AG04449 (cell line): ENCODE measurements at regions not wholly inside any gene's neighbourhood (a gene's known extent, or its start where the extent isn't known, plus 50 kb on each side); places are given as distances from the start of the nearest gene placed in this dataset.
"Not testable (repeated sequence)": the region's sequence is repeated elsewhere in the genome, so short reads cannot be mapped to it uniquely, and the experiment has no call there.

Experiments
- CTCF ChIA-PET: fragments of 350-600 bp; formaldehyde crosslinking; extraction: SDS; loops from one replicate; lab custom pipeline; 2021; ENCODE audit warnings: antibody characterized with exemption; lab: Yijun Ruan, JAX
- POLR2A ChIA-PET: fragments of 400-600, 350-600 bp; formaldehyde crosslinking; extraction: SDS; loops from one replicate; lab custom pipeline; 2020; ENCODE audit warnings: antibody characterized with exemption, inconsistent platforms; lab: Yijun Ruan, JAX
- DNase-seq: peaks from one replicate; pipeline ENCODE4 v3.0.0-alpha.2; 2010; ENCODE audit warnings: low read depth, low spot score
- H3K4me3 ChIP-seq: 2 replicates; pipeline ENCODE4 v1.5.1; 2011; ENCODE audit warnings: low read depth, mild to moderate bottlenecking, control low read depth, low read length
- CTCF ChIP-seq: IDR thresholded peaks from one replicate; pipeline ENCODE4 v1.5.1; 2011; ENCODE audit warnings: mild to moderate bottlenecking, moderate library complexity, low read length, control low read depth, inconsistent platforms; ENCODE audit not compliant: insufficient read depth; ENCODE audit errors: missing control alignments

GRCh38 chr3:78337801-78338211, 1297.9 kb downstream of the ROBO2 start:
- ChIA-PET POLR2A (no interaction called here), CTCF (no interaction called here)
- no peak for TF ChIP-seq CTCF
- DNase-seq = no peak
- no peak overlapping the region for H3K4me3 ChIP-seq

- CTCF ChIA-PET = no interaction called here
- POLR2A ChIA-PET = no interaction called here
- no peak for DNase-seq
- TF ChIP-seq CTCF = no peak
- H3K4me3 ChIP-seq = no peak overlapping the region
These were observed 1298.5 kb downstream of the ROBO2 start for GRCh38 chr3:78338405-78338804.

GRCh38 chr3:78343221-78343620, 1303.3 kb downstream of the ROBO2 start:
- TF ChIP-seq CTCF = no peak
- CTCF ChIA-PET = no interaction called here
- H3K4me3 ChIP-seq = no peak overlapping the region
- POLR2A ChIA-PET = no interaction called here
- no peak for DNase-seq

DNA sequence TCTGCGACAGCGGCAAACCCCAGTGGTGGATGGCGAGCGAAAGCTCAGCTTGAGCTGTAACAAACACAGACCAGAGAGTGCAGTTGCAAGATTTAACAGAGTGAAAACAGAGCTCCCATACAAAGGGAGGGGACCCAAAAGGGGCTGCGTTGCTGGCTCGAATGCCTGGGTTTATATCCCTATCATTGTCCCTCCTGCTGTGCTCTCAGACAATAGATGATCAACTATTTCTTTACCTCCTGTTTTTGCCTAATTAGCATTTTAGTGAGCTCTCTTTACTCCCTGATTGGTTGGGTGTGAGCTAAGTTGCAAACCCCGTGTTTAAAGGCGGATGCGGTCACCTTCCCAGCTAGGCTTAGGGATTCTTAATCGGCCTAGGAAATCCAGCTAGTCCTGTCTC, 1304.4 kb downstream of the ROBO2 start:
- POLR2A ChIA-PET, DNase-seq, CTCF ChIA-PET, H3K4me3 ChIP-seq: not testable (repeated sequence)

GRCh38 chr3:78344918-78345317, 1305.0 kb downstream of the ROBO2 start:
- POLR2A ChIA-PET = no interaction called here
- no peak for DNase-seq
- TF ChIP-seq CTCF = no peak
- no peak overlapping the region for H3K4me3 ChIP-seq
- CTCF ChIA-PET = no interaction called here

DNA sequence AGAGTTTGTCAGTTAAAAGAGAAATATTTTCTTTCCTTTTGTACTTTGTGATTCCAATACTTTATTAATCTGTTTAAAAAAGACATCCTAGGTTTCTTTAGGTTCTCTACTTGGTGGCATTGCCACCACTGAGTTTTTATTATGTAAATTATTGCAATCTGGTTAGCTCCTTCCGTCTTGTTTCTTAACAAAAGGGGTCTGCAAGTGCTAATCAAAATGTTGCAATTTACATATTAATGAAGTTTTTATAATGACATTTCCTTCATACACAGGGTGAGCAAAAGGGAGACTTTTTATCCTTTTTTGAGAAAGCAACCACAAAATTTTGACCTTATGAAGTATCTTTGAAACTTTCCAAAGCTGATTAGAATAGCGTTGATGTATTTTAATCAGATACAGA, 1307.3 kb downstream of the ROBO2 start:
- ChIA-PET CTCF (interaction anchor here (0.6 kb wide), 1 partner anchor 108 kb away, joined by 3 read pairs; no protein-coding TSS in a partner anchor), POLR2A (no interaction called here)
- TF ChIP-seq CTCF = no peak
- no peak overlapping the region for H3K4me3 ChIP-seq
- DNase-seq = no peak

DNA sequence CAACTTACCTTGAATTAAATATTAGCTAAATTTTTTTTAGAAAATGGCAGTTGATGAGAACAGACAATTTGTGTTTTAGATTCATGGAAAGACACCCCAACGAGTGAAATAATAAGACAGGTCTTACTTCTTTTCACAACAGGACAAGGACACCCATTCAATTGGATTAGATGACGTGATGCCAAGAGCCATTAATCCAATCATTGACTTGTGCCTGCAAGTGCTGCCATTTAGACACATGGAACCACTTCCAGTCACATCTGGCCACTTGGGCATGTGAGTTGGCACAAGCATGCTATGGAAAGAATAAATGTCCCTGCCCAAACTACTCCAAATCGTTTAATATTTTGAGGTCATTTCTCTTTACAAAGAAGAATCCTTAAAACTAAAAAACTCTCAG, 1308.8 kb downstream of the ROBO2 start:
- no peak overlapping the region for H3K4me3 ChIP-seq
- POLR2A ChIA-PET = no interaction called here
- no peak for TF ChIP-seq CTCF
- CTCF ChIA-PET = no interaction called here
- no peak for DNase-seq
